Iris pigment epithelial cell (primary cell): ENCODE measurements at regions not wholly inside any gene's neighbourhood (a gene's known extent, or its start where the extent isn't known, plus 50 kb on each side); places are given as distances from the start of the nearest gene placed in this dataset.
A peak's percentile ranks its signal among the peaks of the same experiment; 100 is the strongest.

ENCODE experiments used
- DNase-seq: peaks from one replicate; pipeline ENCODE4 v3.0.0-alpha.2; 2011; ENCODE audit warnings: low read depth

GRCh38 chr9:109913461-109913810 is 133.4 kb downstream of the PALM2AKAP2 start:
- no peak for DNase-seq

GRCh38 chr9:109914280-109915027 is 134.5 kb downstream of the PALM2AKAP2 start:
- DNase-seq, result peak; percentile 95

- DNase-seq, result no peak
These were observed 136.3 kb downstream of the PALM2AKAP2 start for GRCh38 chr9:109916316-109916715.

GRCh38 chr9:109918339-109919163 is 138.6 kb downstream of the PALM2AKAP2 start:
- DNase-seq, result no peak

- no peak for DNase-seq
These were observed 139.9 kb downstream of the PALM2AKAP2 start for GRCh38 chr9:109919736-109920408.

GRCh38 chr9:109922617-109923470 is 142.8 kb downstream of the PALM2AKAP2 start:
- no peak for DNase-seq

GRCh38 chr9:109923471-109923760 is 143.4 kb downstream of the PALM2AKAP2 start:
- DNase-seq, result no peak

DNA sequence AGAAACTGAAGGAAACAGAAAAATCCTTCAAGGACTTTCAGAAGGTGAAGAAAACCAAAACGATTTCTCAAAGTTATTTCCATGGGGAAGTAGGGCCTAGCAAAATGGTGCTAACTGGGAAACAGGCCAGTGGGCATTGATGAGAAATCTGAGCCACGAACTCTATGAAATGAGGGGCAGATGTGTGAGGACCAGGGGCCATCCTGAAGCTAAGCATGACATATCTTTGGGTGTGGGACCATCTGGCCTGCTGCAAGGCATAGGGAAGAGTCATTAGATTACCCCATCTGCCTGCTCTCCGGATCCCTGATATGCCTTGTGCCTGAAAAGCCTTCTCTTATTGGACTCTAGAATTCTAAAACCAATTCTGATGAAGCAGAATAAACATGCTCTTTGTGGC is 143.8 kb downstream of the PALM2AKAP2 start:
- no peak for DNase-seq

DNA sequence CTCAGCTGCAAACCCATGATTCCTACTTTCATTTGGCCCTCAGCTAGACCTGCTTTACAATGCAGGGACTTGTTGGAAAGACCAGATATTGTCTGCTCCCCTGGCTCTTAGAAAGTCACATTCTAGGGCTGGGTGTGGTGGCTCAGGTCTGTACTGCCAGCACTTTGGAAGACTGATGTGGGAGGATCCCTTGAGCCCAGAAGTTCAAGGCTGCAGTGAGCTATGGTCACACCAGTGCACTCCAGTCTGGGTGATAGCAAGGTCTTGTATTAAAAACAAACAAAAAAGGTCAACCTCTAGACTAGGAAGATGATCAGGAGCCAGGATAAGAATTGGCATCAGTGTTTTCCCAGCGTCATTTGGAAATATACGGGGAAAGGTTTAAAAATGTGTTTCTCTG is 145.8 kb downstream of the PALM2AKAP2 start:
- no peak for DNase-seq

DNA sequence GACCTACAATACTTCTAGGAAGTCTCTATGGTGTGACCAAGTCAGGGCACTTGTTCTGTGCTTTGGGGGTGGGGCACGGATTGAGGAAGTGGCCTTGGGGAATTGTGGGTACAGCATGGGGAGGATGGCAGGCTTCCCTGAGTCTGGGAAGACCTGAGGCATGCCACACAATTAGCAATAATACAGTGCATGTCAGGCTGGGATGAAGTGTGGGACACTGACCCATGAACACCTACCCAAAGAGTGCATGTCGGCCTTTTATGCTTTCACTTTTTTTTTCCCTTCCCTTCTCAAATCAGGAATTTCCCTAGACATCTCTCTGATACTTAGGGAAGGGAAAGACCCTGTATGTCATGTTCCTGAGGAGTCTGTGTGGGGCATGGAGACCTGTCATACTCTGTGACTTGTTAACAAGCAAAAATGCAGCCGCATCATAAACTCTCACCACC is 146.4 kb downstream of the PALM2AKAP2 start:
- DNase-seq, result no peak

DNA sequence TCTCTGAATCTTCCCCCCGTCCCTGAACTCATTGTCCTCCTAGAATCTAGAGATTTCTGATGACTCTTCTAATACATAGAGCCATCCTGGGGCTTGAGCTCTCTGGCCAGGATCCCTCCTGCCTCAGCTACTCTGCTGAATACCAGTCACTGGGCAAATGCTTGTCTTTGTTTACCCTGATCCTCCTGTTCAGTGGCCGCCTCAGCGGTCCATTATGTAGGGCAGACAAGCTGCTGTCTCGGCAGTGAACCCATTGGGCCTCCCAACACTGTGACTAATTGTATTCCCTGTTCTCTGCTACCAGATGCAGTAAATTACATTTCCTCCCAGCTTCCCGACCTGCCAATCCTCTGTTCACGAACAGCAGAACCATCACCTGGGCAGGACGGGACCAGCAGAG is 151.6 kb downstream of the PALM2AKAP2 start:
- DNase-seq, result no peak

GRCh38 chr9:109934136-109934856 is 154.3 kb downstream of the PALM2AKAP2 start:
- DNase-seq, result no peak

DNA sequence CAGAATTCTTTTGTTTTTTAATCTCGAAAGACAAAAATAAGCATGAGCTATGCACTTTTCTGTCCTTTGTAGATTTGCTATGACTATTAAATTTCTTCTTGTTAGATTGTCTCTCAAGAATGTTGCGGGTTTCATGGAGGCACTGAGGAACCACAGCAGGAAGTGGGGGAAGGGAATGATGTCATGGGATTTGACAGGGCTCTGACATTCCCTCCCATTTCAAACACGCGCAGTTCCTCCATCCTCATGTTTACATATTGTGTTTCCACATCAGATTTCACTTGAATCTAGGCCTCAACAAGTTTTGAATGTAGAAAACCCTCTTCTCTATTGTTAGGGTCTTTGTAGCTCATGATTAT is 154.8 kb downstream of the PALM2AKAP2 start:
- DNase-seq, result peak; percentile 93

DNA sequence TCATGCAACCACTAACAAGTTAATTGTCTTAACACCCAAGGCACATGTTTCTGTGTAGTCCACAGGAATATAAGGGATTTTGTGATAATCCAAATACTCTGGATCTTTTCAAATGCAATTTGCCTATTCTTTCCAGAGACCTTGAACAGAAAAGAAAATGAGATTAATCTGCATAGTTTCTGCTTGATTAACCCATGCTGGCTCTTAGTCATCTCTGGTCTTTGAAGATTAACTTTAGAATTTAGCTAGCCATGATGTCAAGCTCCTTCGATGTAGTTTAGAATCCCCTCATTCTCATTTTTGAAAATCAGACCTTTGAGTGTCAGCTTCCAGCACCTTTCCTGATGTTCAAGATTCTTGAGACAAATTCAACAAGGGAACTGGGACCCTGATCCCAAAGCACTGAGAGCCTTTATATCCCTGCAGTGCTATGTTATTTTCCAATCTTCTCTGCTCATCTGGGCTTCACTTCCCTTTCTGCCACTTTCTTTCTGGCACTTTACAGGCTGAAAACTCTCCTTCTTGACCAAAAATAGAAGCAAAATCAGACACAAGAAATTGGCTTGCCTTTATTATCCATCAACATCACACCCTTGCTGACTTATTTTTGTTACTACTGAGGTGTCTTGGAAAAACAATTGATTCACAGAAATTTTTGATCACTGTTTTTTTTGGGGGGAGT is 155.5 kb downstream of the PALM2AKAP2 start:
- DNase-seq, result peak; percentile 47

- no peak for DNase-seq
These were observed 158.0 kb downstream of the PALM2AKAP2 start for GRCh38 chr9:109937861-109938453.

- no peak for DNase-seq
These were observed 159.8 kb downstream of the PALM2AKAP2 start for GRCh38 chr9:109939698-109940342.

GRCh38 chr9:109940561-109940960 is 160.6 kb downstream of the PALM2AKAP2 start:
- no peak for DNase-seq

DNA sequence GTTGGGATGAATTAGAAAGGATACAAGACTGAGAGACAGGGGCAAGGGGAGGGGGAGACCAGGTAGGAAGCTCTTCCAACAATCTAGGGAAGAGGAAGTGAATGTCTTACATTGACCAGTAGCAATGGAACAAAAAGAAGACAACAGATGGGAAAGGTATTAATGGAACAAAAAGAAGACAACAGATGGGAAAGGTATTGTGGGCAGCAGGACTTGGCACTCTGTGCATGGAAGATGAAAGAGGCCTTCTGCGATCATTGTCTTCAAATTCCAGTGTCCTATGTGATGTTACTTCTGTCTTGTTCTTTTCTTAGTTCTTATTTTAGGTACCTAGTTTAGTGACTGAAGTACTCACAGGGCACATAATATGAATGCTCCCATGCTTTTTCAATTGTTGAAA is 161.8 kb downstream of the PALM2AKAP2 start:
- no peak for DNase-seq

DNA sequence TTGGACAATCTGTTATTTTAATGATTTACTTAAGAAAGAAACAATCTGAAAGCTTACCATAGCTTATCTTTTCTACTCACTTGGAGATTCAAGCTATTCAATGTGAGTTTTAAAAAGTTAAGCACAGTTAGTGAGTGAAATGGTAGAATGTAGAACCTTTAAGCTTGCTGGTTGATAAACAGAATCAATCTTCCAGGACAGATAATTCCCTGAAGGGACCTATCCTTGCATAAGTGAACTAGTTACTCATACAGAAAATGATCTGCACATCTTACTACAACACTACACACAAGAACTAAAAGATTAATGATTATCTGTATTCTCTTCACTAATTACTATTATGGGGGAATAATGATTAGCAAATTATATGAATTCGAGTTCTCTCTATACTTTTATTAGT is 165.6 kb downstream of the PALM2AKAP2 start:
- DNase-seq, result no peak

GRCh38 chr9:109948453-109948852 is 168.5 kb downstream of the PALM2AKAP2 start:
- DNase-seq, result no peak
